Vagina (tissue), 2 donors: ENCODE measurements at regions not wholly inside any gene's neighbourhood (a gene's known extent, or its start where the extent isn't known, plus 50 kb on each side); places are given as distances from the start of the nearest gene placed in this dataset.

Source experiments
- CTCF ChIP-seq, 3 experiments: fragments of 450-650 bp in 2 of 3; fragments of 200-600 bp in 1 of 3; sonication (generic) in 1 of 3; IDR thresholded peaks; one replicate each; pipeline ENCODE4 v1.5.1; 2017 to 2019; ENCODE audit warnings: antibody characterized with exemption in 3 of 3, mild to moderate bottlenecking in 2 of 3, moderate library complexity in 2 of 3
- POLR2A ChIP-seq, 2 donors: fragments of 450-650 bp; IDR thresholded peaks; one replicate each; pipeline ENCODE4 v1.6.1; 2017; ENCODE audit warnings: antibody characterized with exemption in 2 of 2, mild to moderate bottlenecking in 2 of 2, moderate library complexity in 2 of 2
- POLR2AphosphoS5 ChIP-seq, 2 donors: sonication (generic); formaldehyde crosslinking; IDR thresholded peaks; one replicate each; pipeline ENCODE4 v1.9.0; 2017; ENCODE audit warnings: antibody characterized with exemption in 2 of 2, mild to moderate bottlenecking in 2 of 2, low read depth in 1 of 2; ENCODE audit not compliant: insufficient read depth in 1 of 2

GRCh38 chr4:24368801-24369200 lies 215.6 kb downstream of the DHX15 start:
- TF ChIP-seq CTCF (IDR thresholded peaks at IDR 0.05) (no peak), POLR2A (IDR thresholded peaks at IDR 0.05) (no peak), POLR2AphosphoS5 (IDR thresholded peaks at IDR 0.05; ENCODE audit: insufficient read depth in 1 of 2, low read depth in 1 of 2) (no peak)
